SK-N-SH treated with all-trans-retinoic acid at 6 μM for 48 hours (cell line): ENCODE measurements at regions not wholly inside any gene's neighbourhood (a gene's known extent, or its start where the extent isn't known, plus 50 kb on each side); places are given as distances from the start of the nearest gene placed in this dataset.

ENCODE experiments used
- ARNTL ChIP-seq: fragments of 450-650 bp; formaldehyde crosslinking; IDR thresholded peaks from 2 replicates; pipeline ENCODE4 v1.5.0; 2020; ENCODE audit warnings: low read depth, mild to moderate bottlenecking, moderate library complexity, borderline replicate concordance
- BACH2 ChIP-seq: fragments of 250-450 bp; sonication (Bioruptor Pico); IDR thresholded peaks from 2 replicates; pipeline ENCODE4 v1.9.0; 2021; ENCODE audit warnings: mild to moderate bottlenecking, borderline replicate concordance
- CREB5 ChIP-seq: fragments of 250-450 bp; sonication (Bioruptor Pico); IDR thresholded peaks from 2 replicates; pipeline ENCODE4 v1.5.1; 2020; ENCODE audit warnings: low read depth, mild to moderate bottlenecking, moderate library complexity
- CSRNP3 ChIP-seq: fragments of 250-450 bp; sonication (Bioruptor Pico); IDR thresholded peaks from 2 replicates; pipeline ENCODE4 v1.5.1; 2021; ENCODE audit warnings: mild to moderate bottlenecking, moderate library complexity
- GLIS3 ChIP-seq: fragments of 250-450 bp; sonication (Bioruptor Pico); IDR thresholded peaks from 2 replicates; pipeline ENCODE4 v1.5.0; 2020; ENCODE audit warnings: mild to moderate bottlenecking, moderate library complexity

GRCh38 chr11:27192184-27192583, 151.6 kb downstream of the BBOX1 start:
- no peak for TF ChIP-seq CREB5 (CRISPR knock-in tag)
- TF ChIP-seq GLIS3 (CRISPR knock-in tag): no peak
- TF ChIP-seq ARNTL (CRISPR knock-in tag): no peak
- no peak for TF ChIP-seq BACH2
- TF ChIP-seq CSRNP3 (CRISPR knock-in tag): no peak
